WTC11 (cell line): ENCODE measurements at regions not wholly inside any gene's neighbourhood (a gene's known extent, or its start where the extent isn't known, plus 50 kb on each side); places are given as distances from the start of the nearest gene placed in this dataset.

Experiments used
- ATAC-seq: fragments of 200-7000 bp; cut with Tn5 transposase; 2 replicates; pipeline ENCODE4 v1.10.0; 2021; ENCODE audit warnings: mild to moderate bottlenecking, moderate library complexity
- CTCF ChIA-PET: fragments of 300-600 bp; sonication (Branson Sonifier 250); formaldehyde crosslinking; loops from one replicate; lab custom pipeline; 2021; ENCODE audit warnings: antibody characterized with exemption; lab: Charles Lee
- POLR2A ChIA-PET: fragments of 350-600 bp; sonication (Branson Sonifier 250); formaldehyde crosslinking; loops from one replicate; lab custom pipeline; 2021; ENCODE audit warnings: antibody characterized with exemption; lab: Charles Lee
- DNase-seq: peaks from one replicate; pipeline ENCODE4 v3.0.0; 2021; ENCODE audit warnings: low spot score
- H3K27ac Mint-ChIP-seq: 2 replicates; pipeline ENCODE4 v1.8.0; 2021; ENCODE audit warnings: mixed read lengths
- H3K27me3 Mint-ChIP-seq: 2 replicates; pipeline ENCODE4 v1.8.0; 2021; ENCODE audit warnings: low read depth, mild to moderate bottlenecking, moderate library complexity, mixed read lengths
- H3K36me3 Mint-ChIP-seq: 2 replicates; pipeline ENCODE4 v1.8.0; 2021; ENCODE audit warnings: mixed read lengths
- H3K4me1 Mint-ChIP-seq: 2 replicates; pipeline ENCODE4 v1.8.0; 2022; ENCODE audit warnings: mixed read lengths
- H3K4me3 Mint-ChIP-seq: 2 replicates; pipeline ENCODE4 v1.8.0; 2021; ENCODE audit warnings: mild to moderate bottlenecking, moderate library complexity, mixed read lengths
- H3K9me3 Mint-ChIP-seq: 2 replicates; pipeline ENCODE4 v1.8.0; 2021; ENCODE audit warnings: mixed read lengths
- ARID4B ChIP-seq: sonication (generic); formaldehyde crosslinking; IDR thresholded peaks from 2 replicates; pipeline ENCODE4 v1.8.0; 2023; ENCODE audit warnings: missing genetic modification reagents, mild to moderate bottlenecking, borderline replicate concordance
- ATF2 ChIP-seq: sonication (generic); formaldehyde crosslinking; IDR thresholded peaks from 2 replicates; pipeline ENCODE4 v1.8.1; 2022; ENCODE audit warnings: low read depth, missing genetic modification reagents, borderline replicate concordance
- FOXP1 ChIP-seq: sonication (generic); formaldehyde crosslinking; IDR thresholded peaks from 2 replicates; pipeline ENCODE4 v1.8.0; 2022; ENCODE audit warnings: missing genetic modification reagents, mild to moderate bottlenecking, moderate library complexity, borderline replicate concordance
- KAT7 ChIP-seq: sonication (generic); formaldehyde crosslinking; IDR thresholded peaks from 2 replicates; pipeline ENCODE4 v1.8.1; 2023; ENCODE audit warnings: missing genetic modification reagents, mild to moderate bottlenecking, borderline replicate concordance
- MAX ChIP-seq: sonication (generic); formaldehyde crosslinking; IDR thresholded peaks from 2 replicates; pipeline ENCODE4 v1.8.0; 2022; ENCODE audit warnings: mild to moderate bottlenecking, missing genetic modification reagents
- MLX ChIP-seq: sonication (generic); formaldehyde crosslinking; IDR thresholded peaks from 2 replicates; pipeline ENCODE4 v1.8.1; 2023; ENCODE audit warnings: mild to moderate bottlenecking, missing genetic modification reagents, moderate library complexity
- MXD4 ChIP-seq: fragments of 250-450 bp; sonication (Bioruptor Pico); IDR thresholded peaks from 2 replicates; pipeline ENCODE4 v1.8.0; 2021; ENCODE audit warnings: mild to moderate bottlenecking, moderate library complexity, borderline replicate concordance
- NFYB ChIP-seq: sonication (generic); formaldehyde crosslinking; conservative IDR thresholded peaks from 2 replicates; pipeline ENCODE4 v1.8.0; 2022; ENCODE audit warnings: low read depth, missing genetic modification reagents
- NR2C2 ChIP-seq: sonication (generic); formaldehyde crosslinking; IDR thresholded peaks from 2 replicates; pipeline ENCODE4 v1.8.0; 2022; ENCODE audit warnings: mild to moderate bottlenecking, missing genetic modification reagents
- PRDM15 ChIP-seq: sonication (generic); formaldehyde crosslinking; IDR thresholded peaks from 2 replicates; pipeline ENCODE4 v1.8.0; 2022; ENCODE audit warnings: missing genetic modification reagents
- TCF7 ChIP-seq: sonication (generic); formaldehyde crosslinking; IDR thresholded peaks from 2 replicates; pipeline ENCODE4 v1.8.0; 2022; ENCODE audit warnings: mild to moderate bottlenecking, low read depth, missing genetic modification reagents, moderate library complexity
- ZBTB21 ChIP-seq: sonication (generic); formaldehyde crosslinking; IDR thresholded peaks from 2 replicates; pipeline ENCODE4 v1.8.1; 2023; ENCODE audit warnings: mild to moderate bottlenecking, missing genetic modification reagents, borderline replicate concordance
- ZNF219 ChIP-seq: sonication (generic); formaldehyde crosslinking; IDR thresholded peaks from 2 replicates; pipeline ENCODE4 v1.8.0; 2023; ENCODE audit warnings: missing genetic modification reagents, mild to moderate bottlenecking, borderline replicate concordance
- ZNF317 ChIP-seq: sonication (generic); formaldehyde crosslinking; IDR thresholded peaks from 2 replicates; pipeline ENCODE4 v1.8.1; 2023; ENCODE audit warnings: low read depth, mild to moderate bottlenecking, moderate library complexity, missing genetic modification reagents, borderline replicate concordance
- ZNF396 ChIP-seq: fragments of 250-450 bp; sonication (Bioruptor Pico); IDR thresholded peaks from 2 replicates; pipeline ENCODE4 v1.8.0; 2021; ENCODE audit warnings: mild to moderate bottlenecking, moderate library complexity, borderline replicate concordance

- TF ChIP-seq ZBTB21 = no peak
Observed at GRCh38 chr4:32879913-32880312, 2159.7 kb downstream of the PCDH7 start (continued).

- CTCF ChIA-PET = no interaction called here
- H3K4me3 Mint-ChIP-seq = no peak overlapping the region
Observed at GRCh38 chr4:32884198-32884597, 2164.0 kb downstream of the PCDH7 start.

More at GRCh38 chr4:32884198-32884597, 2164.0 kb downstream of the PCDH7 start:
- ATAC-seq (no peak), DNase-seq (no peak)
- Mint-ChIP-seq H3K27ac (no peak overlapping the region), H3K4me1 (no peaks in the 10 kb centered on the region), H3K36me3 (no peaks in the 10 kb centered on the region), H3K9me3 (no peaks in the 10 kb centered on the region), H3K27me3 (no peaks in the 10 kb centered on the region)
- TF ChIP-seq ATF2 (no peak), MXD4 (no peak), ZNF396 (CRISPR knock-in tag) (no peak), ZNF317 (CRISPR knock-in tag) (no peak), TCF7 (CRISPR knock-in tag) (no peak), ZNF219 (CRISPR knock-in tag) (no peak), NFYB (no peak), NR2C2 (CRISPR knock-in tag) (no peak), ARID4B (CRISPR knock-in tag) (no peak), KAT7 (CRISPR knock-in tag) (no peak), PRDM15 (CRISPR knock-in tag) (no peak), FOXP1 (CRISPR knock-in tag) (no peak), MLX (CRISPR knock-in tag) (no peak), MAX (CRISPR knock-in tag) (no peak)
- POLR2A ChIA-PET = no interaction called here
